ENCODE measurements at regions not wholly inside any gene's neighbourhood (a gene's known extent, or its start where the extent isn't known, plus 50 kb on each side); places are given as distances from the start of the nearest gene placed in this dataset.

- no peak for DNase-seq (ENCODE audit: low read depth, low spot score)
- TF ChIP-seq EZH2 (IDR thresholded peaks at IDR 0.05) (no peak), POLR2AphosphoS5 (IDR thresholded peaks at IDR 0.05; ENCODE audit: borderline replicate concordance, low read depth, low read length) (no peak), FOXP2 (optimal IDR thresholded peaks at IDR 0.05; ENCODE audit: control extremely low read depth, extremely low read length, insufficient read depth) (no peak)
- Histone ChIP-seq H3K4me3 (no peak overlapping the region), H3K36me3 (ENCODE audit: insufficient read depth, low read length) (no peaks in the 10 kb centered on the region), H3K27ac (no peak overlapping the region), H3K9me3 (ENCODE audit: low read depth, low read length) (no peaks in the 10 kb centered on the region), H3K9ac (ENCODE audit: insufficient read length) (no peak overlapping the region)
Observed at GRCh38 chr9:109601181-109601580, 103.1 kb upstream of the PTPN3 start.

- Histone ChIP-seq H3K4me3 (no peak overlapping the region), H3K36me3 (ENCODE audit: insufficient read depth, low read length) (no peaks in the 10 kb centered on the region), H3K9ac (ENCODE audit: insufficient read length) (no peak overlapping the region), H3K9me3 (ENCODE audit: low read depth, low read length) (no peaks in the 10 kb centered on the region), H3K27ac (no peak overlapping the region)
- TF ChIP-seq EZH2 (IDR thresholded peaks at IDR 0.05), result no peak
- no peak for TF ChIP-seq POLR2AphosphoS5 (IDR thresholded peaks at IDR 0.05; ENCODE audit: borderline replicate concordance, low read depth, low read length)
- TF ChIP-seq FOXP2 (optimal IDR thresholded peaks at IDR 0.05; ENCODE audit: control extremely low read depth, extremely low read length, insufficient read depth), result no peak
- no peak for DNase-seq (ENCODE audit: low read depth, low spot score)
Observed at GRCh38 chr9:109602987-109603386, 104.9 kb upstream of the PTPN3 start.

GRCh38 chr9:109604131-109604530 is 106.0 kb upstream of the PTPN3 start:
- no peaks in the 10 kb centered on the region for H3K9me3 ChIP-seq (ENCODE audit: low read depth, low read length)
- H3K36me3 ChIP-seq (ENCODE audit: insufficient read depth, low read length), result no peaks in the 10 kb centered on the region
- no peak overlapping the region for H3K9ac ChIP-seq (ENCODE audit: insufficient read length)
- peak; percentile 48 for DNase-seq (ENCODE audit: low read depth, low spot score)
- H3K4me3 ChIP-seq, result peak overlapping the region; percentile 50
- H3K27ac ChIP-seq, result peak overlapping the region; percentile 97
- TF ChIP-seq POLR2AphosphoS5 (IDR thresholded peaks at IDR 0.05; ENCODE audit: borderline replicate concordance, low read depth, low read length) (no peak), FOXP2 (optimal IDR thresholded peaks at IDR 0.05; ENCODE audit: control extremely low read depth, extremely low read length, insufficient read depth) (no peak), EZH2 (IDR thresholded peaks at IDR 0.05) (no peak)

GRCh38 chr9:109604781-109605180 is 106.7 kb upstream of the PTPN3 start:
- DNase-seq (ENCODE audit: low read depth, low spot score), result peak; percentile 97
- no peaks in the 10 kb centered on the region for H3K9me3 ChIP-seq (ENCODE audit: low read depth, low read length)
- peak overlapping the region; percentile 97 for H3K27ac ChIP-seq
- peak; percentile 65; the same call in 1 of the 2 replicates for TF ChIP-seq POLR2AphosphoS5 (IDR thresholded peaks at IDR 0.05; ENCODE audit: borderline replicate concordance, low read depth, low read length)
- no peak for TF ChIP-seq FOXP2 (optimal IDR thresholded peaks at IDR 0.05; ENCODE audit: control extremely low read depth, extremely low read length, insufficient read depth)
- no peak for TF ChIP-seq EZH2 (IDR thresholded peaks at IDR 0.05)
- H3K9ac ChIP-seq (ENCODE audit: insufficient read length), result no peak overlapping the region
- H3K4me3 ChIP-seq, result peak overlapping the region; percentile 50
- H3K36me3 ChIP-seq (ENCODE audit: insufficient read depth, low read length), result no peaks in the 10 kb centered on the region

GRCh38 chr9:109609060-109609459 is 111.0 kb upstream of the PTPN3 start:
- TF ChIP-seq POLR2AphosphoS5 (IDR thresholded peaks at IDR 0.05; ENCODE audit: borderline replicate concordance, low read depth, low read length) (no peak), FOXP2 (optimal IDR thresholded peaks at IDR 0.05; ENCODE audit: control extremely low read depth, extremely low read length, insufficient read depth) (no peak), EZH2 (IDR thresholded peaks at IDR 0.05) (no peak)
- Histone ChIP-seq H3K4me3 (no peak overlapping the region), H3K9ac (ENCODE audit: insufficient read length) (no peak overlapping the region), H3K9me3 (ENCODE audit: low read depth, low read length) (no peaks in the 10 kb centered on the region), H3K27ac (peak overlapping the region; percentile 91), H3K36me3 (ENCODE audit: insufficient read depth, low read length) (no peaks in the 10 kb centered on the region)
- no peak for DNase-seq (ENCODE audit: low read depth, low spot score)

GRCh38 chr9:109616571-109617120 is 118.5 kb upstream of the PTPN3 start:
- Histone ChIP-seq H3K9me3 (ENCODE audit: low read depth, low read length) (no peaks in the 10 kb centered on the region), H3K36me3 (ENCODE audit: insufficient read depth, low read length) (no peaks in the 10 kb centered on the region), H3K4me3 (no peak overlapping the region), H3K27ac (no peak overlapping the region), H3K9ac (ENCODE audit: insufficient read length) (no peak overlapping the region)
- TF ChIP-seq POLR2AphosphoS5 (IDR thresholded peaks at IDR 0.05; ENCODE audit: borderline replicate concordance, low read depth, low read length) (no peak), EZH2 (IDR thresholded peaks at IDR 0.05) (no peak), FOXP2 (optimal IDR thresholded peaks at IDR 0.05; ENCODE audit: control extremely low read depth, extremely low read length, insufficient read depth) (no peak)
- DNase-seq (ENCODE audit: low read depth, low spot score), result no peak

GRCh38 chr9:109619310-109619709 is 121.2 kb upstream of the PTPN3 start:
- DNase-seq (ENCODE audit: low read depth, low spot score), result no peak
- TF ChIP-seq POLR2AphosphoS5 (IDR thresholded peaks at IDR 0.05; ENCODE audit: borderline replicate concordance, low read depth, low read length), result no peak
- TF ChIP-seq EZH2 (IDR thresholded peaks at IDR 0.05), result no peak
- no peak for TF ChIP-seq FOXP2 (optimal IDR thresholded peaks at IDR 0.05; ENCODE audit: control extremely low read depth, extremely low read length, insufficient read depth)
- Histone ChIP-seq H3K9ac (ENCODE audit: insufficient read length) (no peak overlapping the region), H3K9me3 (ENCODE audit: low read depth, low read length) (no peaks in the 10 kb centered on the region), H3K36me3 (ENCODE audit: insufficient read depth, low read length) (no peaks in the 10 kb centered on the region), H3K27ac (no peak overlapping the region), H3K4me3 (no peak overlapping the region)

- DNase-seq (ENCODE audit: low read depth, low spot score), result no peak
- Histone ChIP-seq H3K9me3 (ENCODE audit: low read depth, low read length) (no peaks in the 10 kb centered on the region), H3K4me3 (no peak overlapping the region), H3K27ac (no peak overlapping the region), H3K36me3 (ENCODE audit: insufficient read depth, low read length) (no peaks in the 10 kb centered on the region), H3K9ac (ENCODE audit: insufficient read length) (no peak overlapping the region)
- TF ChIP-seq EZH2 (IDR thresholded peaks at IDR 0.05), result no peak
- no peak for TF ChIP-seq FOXP2 (optimal IDR thresholded peaks at IDR 0.05; ENCODE audit: control extremely low read depth, extremely low read length, insufficient read depth)
- no peak for TF ChIP-seq POLR2AphosphoS5 (IDR thresholded peaks at IDR 0.05; ENCODE audit: borderline replicate concordance, low read depth, low read length)
Observed at GRCh38 chr9:109624143-109624542, 126.0 kb upstream of the PTPN3 start.

- Histone ChIP-seq H3K4me3 (no peak overlapping the region), H3K9ac (ENCODE audit: insufficient read length) (no peak overlapping the region), H3K9me3 (ENCODE audit: low read depth, low read length) (no peaks in the 10 kb centered on the region)
Observed at GRCh38 chr9:109624896-109625295, 126.8 kb upstream of the PTPN3 start.

More at GRCh38 chr9:109624896-109625295, 126.8 kb upstream of the PTPN3 start:
- Histone ChIP-seq H3K36me3 (ENCODE audit: insufficient read depth, low read length) (no peaks in the 10 kb centered on the region), H3K27ac (no peak overlapping the region)
- no peak for TF ChIP-seq FOXP2 (optimal IDR thresholded peaks at IDR 0.05; ENCODE audit: control extremely low read depth, extremely low read length, insufficient read depth)
- TF ChIP-seq POLR2AphosphoS5 (IDR thresholded peaks at IDR 0.05; ENCODE audit: borderline replicate concordance, low read depth, low read length), result no peak
- no peak for TF ChIP-seq EZH2 (IDR thresholded peaks at IDR 0.05)
- no peak for DNase-seq (ENCODE audit: low read depth, low spot score)

Data from SK-N-MC (cell line).